ENCODE measurements at regions not wholly inside any gene's neighbourhood (a gene's known extent, or its start where the extent isn't known, plus 50 kb on each side); places are given as distances from the start of the nearest gene placed in this dataset.

GRCh38 chr10:25761937-25762336, 172.1 kb upstream of the MYO3A start:
- TF ChIP-seq CTCF (IDR thresholded peaks at IDR 0.05; ENCODE audit: low read depth, low read length) (no peak), EZH2phosphoT487 (IDR thresholded peaks at IDR 0.05; ENCODE audit: low read depth) (no peak)
